Fibroblast of villous mesenchyme (primary cell): ENCODE measurements at regions not wholly inside any gene's neighbourhood (a gene's known extent, or its start where the extent isn't known, plus 50 kb on each side); places are given as distances from the start of the nearest gene placed in this dataset.
"Not testable (repeated sequence)": the region's sequence is repeated elsewhere in the genome, so short reads cannot be mapped to it uniquely, and the experiment has no call there.

Source experiments
- DNase-seq: peaks from one replicate; pipeline ENCODE4 v3.0.0-alpha.2; 2010; ENCODE audit warnings: low read depth
- H3K4me3 ChIP-seq: 2 replicates; pipeline ENCODE4 v1.5.1; 2011; ENCODE audit warnings: low read depth, mild to moderate bottlenecking, low read length
- TF ChIP-seq, protein P1 (sequence below): IDR thresholded peaks from 2 replicates; pipeline ENCODE4 v1.5.1; 2012; ENCODE audit warnings: low read depth, mild to moderate bottlenecking, low read length; ENCODE audit not compliant: insufficient read depth

DNA sequence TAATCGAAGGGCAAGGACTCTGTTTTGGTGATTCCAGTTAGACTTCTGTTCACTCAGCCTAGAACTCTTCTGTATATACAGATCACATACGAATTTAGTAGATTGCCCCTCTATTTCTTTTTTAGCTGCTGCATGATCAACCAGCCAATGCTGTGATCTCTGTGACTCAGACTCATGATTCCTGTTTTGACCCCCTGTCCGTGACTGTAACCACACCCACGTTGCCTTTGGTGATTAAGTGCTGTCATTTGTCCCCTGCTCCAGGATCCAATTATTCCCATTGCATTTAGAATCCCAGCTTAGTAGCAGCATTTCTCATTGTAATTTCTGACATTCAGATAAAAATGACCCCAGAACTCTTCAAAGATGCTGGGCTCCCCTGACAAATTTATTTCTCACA is 545.7 kb downstream of the NPIPA7 start:
- TF ChIP-seq, protein P1, sequence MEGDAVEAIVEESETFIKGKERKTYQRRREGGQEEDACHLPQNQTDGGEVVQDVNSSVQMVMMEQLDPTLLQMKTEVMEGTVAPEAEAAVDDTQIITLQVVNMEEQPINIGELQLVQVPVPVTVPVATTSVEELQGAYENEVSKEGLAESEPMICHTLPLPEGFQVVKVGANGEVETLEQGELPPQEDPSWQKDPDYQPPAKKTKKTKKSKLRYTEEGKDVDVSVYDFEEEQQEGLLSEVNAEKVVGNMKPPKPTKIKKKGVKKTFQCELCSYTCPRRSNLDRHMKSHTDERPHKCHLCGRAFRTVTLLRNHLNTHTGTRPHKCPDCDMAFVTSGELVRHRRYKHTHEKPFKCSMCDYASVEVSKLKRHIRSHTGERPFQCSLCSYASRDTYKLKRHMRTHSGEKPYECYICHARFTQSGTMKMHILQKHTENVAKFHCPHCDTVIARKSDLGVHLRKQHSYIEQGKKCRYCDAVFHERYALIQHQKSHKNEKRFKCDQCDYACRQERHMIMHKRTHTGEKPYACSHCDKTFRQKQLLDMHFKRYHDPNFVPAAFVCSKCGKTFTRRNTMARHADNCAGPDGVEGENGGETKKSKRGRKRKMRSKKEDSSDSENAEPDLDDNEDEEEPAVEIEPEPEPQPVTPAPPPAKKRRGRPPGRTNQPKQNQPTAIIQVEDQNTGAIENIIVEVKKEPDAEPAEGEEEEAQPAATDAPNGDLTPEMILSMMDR, result no peak
- DNase-seq, result no peak
- H3K4me3 ChIP-seq, result no peak overlapping the region

DNA sequence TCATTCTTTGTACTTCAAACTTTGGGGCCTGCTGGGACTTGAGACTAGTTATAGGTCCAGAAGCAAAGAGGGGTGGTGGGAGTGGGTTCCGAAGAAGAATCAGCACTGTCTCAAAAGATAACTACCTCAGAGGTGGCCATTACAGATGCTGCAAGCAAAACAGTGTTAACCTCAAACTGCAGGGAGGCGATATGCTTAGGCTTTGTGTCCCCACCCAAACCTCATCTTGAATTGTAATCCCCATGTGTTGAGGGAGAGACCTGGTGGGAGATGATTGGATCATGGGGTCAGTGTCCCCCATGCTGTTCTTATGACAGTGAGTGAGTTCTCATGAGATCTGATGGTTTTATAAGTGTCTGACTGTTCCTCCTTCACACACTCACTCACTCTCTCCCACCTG is 545.3 kb downstream of the XYLT1 start:
- TF ChIP-seq, protein P1, result no peak
- DNase-seq, result no peak
- no peak overlapping the region for H3K4me3 ChIP-seq

DNA sequence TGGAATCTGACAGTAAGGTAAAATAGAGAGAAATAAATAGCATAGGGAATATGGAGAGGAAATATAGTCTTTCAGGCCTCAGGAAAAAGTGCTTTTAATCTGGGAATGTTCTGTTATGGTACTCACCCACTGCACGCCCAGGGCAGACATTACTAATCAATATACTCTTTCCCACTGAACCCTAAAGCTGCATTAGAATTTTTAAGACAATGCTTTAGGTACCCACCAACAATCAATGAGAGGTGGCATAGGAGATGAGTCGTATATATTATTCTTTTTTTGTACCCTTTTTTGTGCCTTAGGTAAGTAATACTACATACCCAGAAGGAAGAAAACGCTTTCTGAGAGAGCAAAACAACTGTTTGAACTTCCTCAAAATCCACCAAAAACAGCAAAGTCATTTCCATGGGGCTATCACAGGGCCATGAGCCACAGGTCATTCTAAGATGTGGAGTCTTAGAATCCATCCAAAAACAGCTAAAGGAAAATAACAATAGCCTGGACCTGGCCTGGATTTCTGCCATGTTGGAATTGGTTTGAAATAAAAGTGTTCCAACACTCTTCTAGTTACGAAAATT is 542.1 kb downstream of the XYLT1 start:
- TF ChIP-seq, protein P1, result no peak
- no peak overlapping the region for H3K4me3 ChIP-seq
- DNase-seq, result no peak

DNA sequence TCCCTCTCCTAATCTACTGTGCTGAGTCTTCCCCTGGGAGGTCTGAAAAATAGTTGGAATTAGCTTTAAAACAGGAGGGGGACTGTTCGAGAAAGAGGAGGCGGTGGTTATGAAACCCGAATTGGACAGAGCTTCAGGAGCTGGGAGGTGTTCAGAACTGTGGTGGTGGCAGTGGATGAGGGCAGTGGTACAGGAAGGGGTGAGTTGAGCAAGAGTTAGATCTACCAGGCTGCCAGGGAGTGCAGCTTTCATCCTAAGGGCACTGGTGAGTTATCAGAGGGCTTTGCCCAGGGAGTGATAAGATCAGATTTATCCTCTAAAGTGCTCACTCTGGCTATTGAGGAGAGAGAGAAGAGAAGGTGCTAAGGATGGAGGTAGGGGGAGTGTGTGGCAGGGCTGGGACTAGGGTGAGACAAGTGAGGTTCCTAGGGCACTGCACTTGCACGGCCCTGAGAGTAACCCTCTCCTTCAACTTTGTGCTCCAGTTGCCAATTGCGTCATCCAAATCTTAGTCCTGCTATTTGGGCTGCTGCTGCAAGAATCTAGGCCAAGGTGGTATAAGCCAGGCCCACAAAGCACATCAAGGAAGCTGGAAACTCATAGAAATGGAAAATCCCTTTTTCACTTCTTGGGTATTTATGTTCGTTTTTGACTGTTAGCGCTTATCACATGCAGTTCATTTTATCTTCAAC is 540.3 kb downstream of the XYLT1 start:
- H3K4me3 ChIP-seq, result no peak overlapping the region
- TF ChIP-seq, protein P1, result no peak
- no peak for DNase-seq

DNA sequence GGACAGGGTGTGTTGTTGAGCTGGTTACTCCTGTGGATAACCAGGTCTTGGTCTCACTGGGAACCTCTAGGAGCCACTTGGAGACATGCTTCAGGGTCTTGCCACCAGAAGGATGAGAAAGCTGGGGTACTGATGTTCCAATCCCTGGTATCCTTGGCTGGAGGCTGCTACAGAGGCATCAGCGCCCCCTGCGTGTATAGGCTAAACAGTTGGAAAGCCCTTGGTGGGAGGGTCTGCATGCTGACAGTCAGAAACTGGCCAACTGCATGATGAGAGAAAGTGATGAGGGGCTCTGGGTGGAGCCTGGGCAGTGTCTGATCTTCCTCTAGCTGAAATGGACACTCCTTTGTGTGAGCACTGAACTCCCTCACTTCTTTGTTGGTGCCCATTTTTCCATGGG is 536.9 kb downstream of the XYLT1 start:
- TF ChIP-seq, protein P1, result no peak
- no peak for DNase-seq
- H3K4me3 ChIP-seq, result no peak overlapping the region

DNA sequence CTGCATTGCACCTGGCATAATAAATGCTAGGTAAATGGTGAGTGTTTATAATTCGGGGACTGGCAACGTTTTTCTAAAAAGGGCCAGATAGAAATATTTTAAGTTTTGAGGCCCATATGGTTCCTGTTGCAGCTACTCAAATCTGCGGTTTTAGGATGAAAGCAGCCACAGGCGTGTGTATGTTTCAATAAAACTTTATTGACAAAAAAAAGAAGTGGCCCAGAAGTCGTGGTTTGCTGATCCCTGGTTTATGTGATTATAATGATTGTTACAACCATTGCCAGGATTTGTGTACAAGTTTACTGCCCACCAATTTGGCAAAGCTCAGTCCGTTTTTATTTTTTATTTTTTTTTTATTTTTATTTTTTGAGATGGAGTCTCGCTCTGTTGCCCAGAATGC is 536.1 kb downstream of the XYLT1 start:
- no peak overlapping the region for H3K4me3 ChIP-seq
- TF ChIP-seq, protein P1, result no peak
- no peak for DNase-seq

DNA sequence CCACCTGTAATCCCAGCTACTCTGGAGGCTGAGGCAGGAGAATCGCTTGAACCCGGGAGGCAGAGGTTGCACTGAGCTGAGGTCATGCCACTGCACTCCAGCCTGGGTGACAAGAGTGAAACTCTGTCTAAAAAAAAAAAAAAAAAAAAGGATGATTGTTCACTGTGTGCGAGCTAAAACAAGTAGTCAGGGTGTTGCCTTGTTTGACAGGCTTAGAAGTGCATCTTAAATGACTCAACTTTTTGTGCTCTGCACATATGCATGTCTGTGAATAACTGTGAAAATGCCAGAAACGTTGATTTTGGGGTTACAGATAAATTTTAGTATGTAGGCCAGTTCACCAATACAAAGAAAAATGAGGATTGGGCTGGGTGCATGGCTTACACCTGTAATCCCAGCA is 534.9 kb downstream of the XYLT1 start:
- H3K4me3 ChIP-seq, DNase-seq: not testable (repeated sequence)
